Skin epidermis (tissue), 12 donors: ENCODE measurements at regions not wholly inside any gene's neighbourhood (a gene's known extent, or its start where the extent isn't known, plus 50 kb on each side); places are given as distances from the start of the nearest gene placed in this dataset.

Experiments
- H3K27ac ChIP-seq, 21 experiments: fragments of 200-600 bp; sonication (generic) in 11 of 21; one replicate each; pipeline ENCODE4 v1.5.0; 2020; ENCODE audit warnings: mild to moderate bottlenecking in 3 of 21, inconsistent platforms in 2 of 21, moderate library complexity in 2 of 21
- H3K4me3 ChIP-seq, 7 experiments: fragments of 200-600 bp; sonication (generic) in 2 of 7; one replicate each; pipeline ENCODE4 v1.5.0; 2020; ENCODE audit warnings: inconsistent platforms in 2 of 7, mild to moderate bottlenecking in 2 of 7, moderate library complexity in 1 of 7

- no peak overlapping the region for H3K4me3 ChIP-seq
- H3K27ac ChIP-seq = no peak overlapping the region
These were observed 388.3 kb downstream of the MFSD1 start for GRCh38 chr3:159189994-159190669.

GRCh38 chr3:159191447-159191846, 389.6 kb downstream of the MFSD1 start:
- Histone ChIP-seq H3K4me3 (no peak overlapping the region), H3K27ac (no peak overlapping the region)

- Histone ChIP-seq H3K27ac (no peak overlapping the region), H3K4me3 (no peak overlapping the region)
These were observed 394.5 kb downstream of the MFSD1 start for GRCh38 chr3:159196359-159196758.

- Histone ChIP-seq H3K27ac (no peak overlapping the region), H3K4me3 (no peak overlapping the region)
These were observed 398.3 kb downstream of the MFSD1 start for GRCh38 chr3:159200176-159200575.

DNA sequence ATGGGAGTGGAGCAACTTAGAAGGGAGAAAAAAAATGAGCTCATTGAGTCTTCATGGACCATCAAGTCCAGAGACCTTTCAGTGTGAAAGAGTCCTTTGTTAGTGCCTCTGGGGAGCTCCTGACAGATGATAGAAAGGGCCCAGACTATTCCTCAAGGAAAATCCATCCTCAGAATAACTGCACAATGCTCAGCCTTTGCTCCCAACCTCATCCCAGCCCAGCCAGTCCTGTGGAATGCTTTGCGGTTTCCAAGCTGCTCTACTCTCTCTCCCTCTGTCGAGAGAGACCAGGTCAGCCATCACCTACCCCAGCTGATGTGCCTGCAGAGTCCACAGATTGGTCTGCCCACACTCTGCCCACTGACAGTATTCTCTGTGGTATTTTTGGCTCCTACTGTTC, 406.2 kb downstream of the MFSD1 start:
- no peak overlapping the region for H3K27ac ChIP-seq
- H3K4me3 ChIP-seq = no peak overlapping the region

DNA sequence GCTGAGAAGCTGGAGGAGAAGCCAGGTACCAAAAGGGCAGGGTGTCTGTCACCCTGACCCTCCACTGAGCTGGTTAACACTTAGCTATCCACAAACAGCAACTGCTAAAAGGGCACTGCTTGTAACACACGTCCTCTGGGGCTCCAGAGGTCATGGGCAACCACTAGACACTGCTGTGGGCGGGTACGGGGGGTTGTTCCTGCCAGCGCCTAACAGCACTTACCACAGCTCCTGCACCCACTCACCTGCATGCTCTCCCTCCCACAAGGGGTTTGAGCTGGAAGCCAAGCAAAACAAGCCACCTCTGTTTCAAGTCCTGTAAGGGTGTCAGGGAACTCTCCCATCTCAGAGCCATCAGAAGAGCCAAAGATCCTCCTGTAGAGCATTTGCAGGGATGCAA, 407.6 kb downstream of the MFSD1 start:
- H3K4me3 ChIP-seq = no peak overlapping the region
- no peak overlapping the region for H3K27ac ChIP-seq

GRCh38 chr3:159210336-159210735, 408.5 kb downstream of the MFSD1 start:
- H3K4me3 ChIP-seq = no peak overlapping the region
- no peak overlapping the region for H3K27ac ChIP-seq

DNA sequence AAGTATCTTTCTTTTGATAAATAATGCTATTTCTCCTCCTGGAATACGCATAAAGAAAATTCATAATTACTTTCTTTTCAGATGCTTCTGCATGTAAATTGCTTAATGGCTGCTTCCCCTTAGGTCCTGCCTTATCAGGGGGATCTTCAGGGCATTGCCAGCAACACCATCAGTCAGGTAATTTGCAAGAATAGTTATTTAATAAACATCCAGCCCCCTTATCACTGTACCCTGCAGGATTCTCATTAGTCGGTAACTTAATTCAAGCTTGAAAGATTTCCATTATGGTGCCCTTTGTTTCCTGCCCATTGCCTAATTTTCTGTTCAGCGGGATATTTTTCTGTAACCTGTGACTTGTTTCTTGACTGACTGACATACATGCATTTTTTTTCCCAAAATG, 414.5 kb downstream of the MFSD1 start:
- H3K27ac ChIP-seq = no peak overlapping the region

DNA sequence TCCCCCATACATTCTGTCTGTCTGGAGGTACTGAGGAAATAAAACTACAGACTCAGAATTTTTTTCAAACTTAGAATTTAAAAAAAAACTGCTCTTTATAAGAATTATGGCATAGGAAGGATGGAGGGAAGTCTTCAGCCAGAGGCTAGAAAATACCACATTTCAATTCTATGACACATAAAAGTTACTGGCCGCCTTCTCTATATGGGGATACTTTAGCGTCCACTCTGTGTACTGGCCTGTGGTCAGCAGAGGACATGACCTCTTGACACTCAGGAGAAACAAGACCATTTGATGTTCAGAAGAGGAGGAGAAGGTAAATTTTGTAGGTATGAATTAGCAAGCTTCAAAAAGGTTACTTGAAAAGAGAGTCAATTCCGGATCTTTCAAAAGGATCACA, 417.4 kb downstream of the MFSD1 start:
- Histone ChIP-seq H3K4me3 (no peak overlapping the region), H3K27ac (no peak overlapping the region)

More for the DNA sequence above, 414.5 kb downstream of the MFSD1 start:
- H3K4me3 ChIP-seq = no peak overlapping the region

- Histone ChIP-seq H3K27ac (no peak overlapping the region), H3K4me3 (no peak overlapping the region)
These were observed 419.5 kb downstream of the MFSD1 start for GRCh38 chr3:159221335-159221734.

- no peak overlapping the region for H3K27ac ChIP-seq
- H3K4me3 ChIP-seq = no peak overlapping the region
These were observed 427.3 kb downstream of the MFSD1 start for GRCh38 chr3:159229116-159229680.

- Histone ChIP-seq H3K27ac (no peak overlapping the region), H3K4me3 (no peak overlapping the region)
These were observed 431.1 kb downstream of the MFSD1 start for GRCh38 chr3:159232966-159233365.

DNA sequence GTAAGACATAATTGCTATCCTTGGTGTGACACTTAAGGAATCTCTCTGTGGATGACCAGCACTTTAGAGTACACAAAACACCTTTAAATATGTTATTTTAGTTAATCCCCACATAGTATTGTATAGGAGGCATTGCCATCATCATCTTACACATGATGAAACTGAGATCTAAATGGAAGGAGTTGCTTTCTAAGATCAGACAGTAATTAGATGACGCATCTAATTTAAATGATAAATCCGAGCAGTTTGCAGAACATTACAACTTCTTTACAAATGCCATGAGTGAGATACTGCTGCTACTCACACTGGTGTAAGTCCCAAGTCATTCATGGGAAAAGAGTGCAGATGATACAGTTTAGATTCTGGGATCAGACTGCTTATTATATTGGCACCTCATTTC, 431.9 kb downstream of the MFSD1 start:
- Histone ChIP-seq H3K4me3 (no peak overlapping the region), H3K27ac (no peak overlapping the region)

DNA sequence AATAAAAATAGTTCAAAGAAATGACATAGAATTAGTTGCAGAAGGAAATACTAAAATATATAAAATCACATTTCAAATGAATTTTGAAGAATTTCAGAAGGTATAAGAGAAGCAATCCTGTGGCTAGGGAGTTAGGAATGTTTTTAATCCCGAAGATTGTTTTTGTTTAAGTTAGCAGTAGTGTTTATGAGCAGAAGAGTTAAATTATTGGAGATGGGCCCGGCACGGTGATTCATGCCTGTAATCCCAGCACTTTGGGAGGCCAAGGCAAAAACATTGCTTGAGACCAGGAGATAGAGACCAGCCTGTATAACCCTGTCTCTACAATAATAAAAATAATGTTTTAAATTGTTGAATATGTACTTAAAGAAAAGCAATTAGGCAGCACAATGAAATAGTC, 432.5 kb downstream of the MFSD1 start:
- no peak overlapping the region for H3K4me3 ChIP-seq
- no peak overlapping the region for H3K27ac ChIP-seq

- Histone ChIP-seq H3K27ac (no peak overlapping the region), H3K4me3 (no peak overlapping the region)
These were observed 434.5 kb downstream of the MFSD1 start for GRCh38 chr3:159236321-159236720.

DNA sequence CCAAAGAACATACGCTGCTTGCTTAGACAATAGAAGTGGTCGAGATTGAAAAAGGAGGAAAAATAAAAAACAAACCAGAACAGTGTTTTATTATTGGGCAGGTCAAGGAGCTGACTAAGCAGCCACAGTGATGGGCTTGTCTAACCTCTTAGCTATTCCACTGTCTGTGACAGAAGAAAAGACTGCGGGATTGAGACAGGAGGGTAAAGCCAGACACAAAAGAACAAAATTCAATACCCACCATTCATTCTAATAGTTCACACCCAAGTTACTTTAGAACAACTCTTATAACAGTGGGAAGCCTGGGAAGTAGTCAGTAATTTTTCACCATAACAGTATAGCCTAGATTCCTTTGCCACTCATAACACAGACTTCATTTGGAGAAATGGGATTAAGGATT, 435.4 kb downstream of the MFSD1 start:
- no peak overlapping the region for H3K27ac ChIP-seq

GRCh38 chr3:159238646-159239045, 436.8 kb downstream of the MFSD1 start:
- Histone ChIP-seq H3K27ac (no peak overlapping the region), H3K4me3 (no peak overlapping the region)

More for the DNA sequence above, 435.4 kb downstream of the MFSD1 start:
- H3K4me3 ChIP-seq = no peak overlapping the region

GRCh38 chr3:159239059-159239458, 437.2 kb downstream of the MFSD1 start:
- Histone ChIP-seq H3K27ac (no peak overlapping the region), H3K4me3 (no peak overlapping the region)

DNA sequence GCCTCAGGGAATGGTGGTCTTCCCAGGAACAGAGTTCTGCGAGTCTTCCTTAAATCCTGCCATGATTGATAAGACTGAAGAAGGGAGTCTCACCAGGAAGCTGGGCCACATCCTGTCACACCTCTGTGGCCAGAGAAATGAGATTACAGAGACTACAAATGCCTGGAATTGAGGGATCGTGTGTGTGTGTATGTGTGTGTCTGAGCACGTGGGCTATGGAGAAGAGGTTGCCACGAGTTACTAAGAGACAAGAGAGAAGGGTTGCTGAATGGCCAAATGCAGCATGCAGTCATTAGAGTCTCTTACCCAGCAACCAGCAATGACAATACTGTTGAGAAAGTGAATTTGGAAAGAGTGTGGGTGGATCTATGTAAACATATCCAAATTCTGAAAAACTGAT, 443.1 kb downstream of the MFSD1 start:
- Histone ChIP-seq H3K27ac (no peak overlapping the region), H3K4me3 (no peak overlapping the region)

DNA sequence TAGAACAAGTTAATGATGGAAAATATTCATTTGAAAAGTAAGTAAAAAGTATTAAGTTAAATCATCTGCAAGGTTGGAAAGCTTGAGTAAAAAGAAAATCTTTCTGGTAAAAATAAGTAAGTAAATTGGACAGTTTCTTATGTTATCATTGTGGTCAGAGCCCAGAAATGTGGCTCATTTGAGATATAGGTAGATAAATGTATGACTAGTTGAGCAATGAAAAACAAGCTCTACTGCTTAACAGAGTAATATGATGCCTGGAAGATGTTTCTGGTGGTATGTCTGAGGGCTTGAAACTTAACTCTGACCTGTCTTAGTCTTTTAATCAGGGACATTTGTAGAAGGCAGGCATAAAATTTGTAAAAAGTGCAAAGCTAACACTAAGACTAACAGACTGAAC, 444.0 kb downstream of the MFSD1 start:
- H3K4me3 ChIP-seq = no peak overlapping the region
- H3K27ac ChIP-seq = no peak overlapping the region

DNA sequence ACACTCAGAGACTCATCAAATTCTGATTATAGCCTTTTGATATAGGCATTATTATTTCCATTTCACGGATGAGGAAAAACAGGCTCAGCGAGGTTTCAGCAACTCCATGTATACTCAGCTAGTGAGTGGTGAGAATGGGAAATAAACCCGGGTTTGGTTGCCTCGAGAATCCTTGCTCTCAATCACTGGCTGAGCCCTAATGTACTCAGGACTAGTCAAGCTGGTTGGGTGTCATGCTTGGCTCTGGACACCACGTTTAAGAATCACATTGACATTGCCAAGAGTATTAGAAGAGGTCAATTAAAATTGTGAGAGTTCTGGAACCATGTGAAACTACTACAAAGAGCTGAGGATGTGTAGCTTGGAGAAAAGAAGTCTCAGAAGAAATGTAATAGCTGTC, 444.5 kb downstream of the MFSD1 start:
- Histone ChIP-seq H3K27ac (no peak overlapping the region), H3K4me3 (no peak overlapping the region)
